ENCODE measurements at regions not wholly inside any gene's neighbourhood (a gene's known extent, or its start where the extent isn't known, plus 50 kb on each side); places are given as distances from the start of the nearest gene placed in this dataset.

GRCh38 chr7:67856046-67856445 lies 859.4 kb downstream of the TYW1 start:
- no peak for DNase-seq (ENCODE audit: extremely low spot score)
- WGBS, result 82% methylated on average over 2 of the region's 2 CpGs
- H3K4me3 ChIP-seq, result no peak overlapping the region
- H3K4me1 ChIP-seq, result peaks cover 0 to 9% (median 2%) of the 10 kb centered on the region in 4 donors
- TF ChIP-seq EP300 (IDR thresholded peaks at IDR 0.05) (no peak), POLR2A (IDR thresholded peaks at IDR 0.05; ENCODE audit: low read depth) (no peak), POLR2AphosphoS5 (IDR thresholded peaks at IDR 0.05) (no peak), CTCF (IDR thresholded peaks at IDR 0.05) (no peak)
- no peaks in the 10 kb centered on the region for H3K36me3 ChIP-seq
- H3K27me3 ChIP-seq, result peaks cover 0 to 11% (median 0%) of the 10 kb centered on the region in 4 donors
- no peak overlapping the region for H3K27ac ChIP-seq (replicated peaks in 1 of 4)
- intact Hi-C loops (cut with DNase I), result no loop called here
- H3K9me3 ChIP-seq, result no peaks in the 10 kb centered on the region

- no peak for DNase-seq (ENCODE audit: extremely low spot score)
- Histone ChIP-seq H3K4me3 (no peak overlapping the region), H3K9me3 (peaks cover 0 to 13% (median 3%) of the 10 kb centered on the region in 4 donors), H3K27me3 (peaks cover 0 to 4% (median 0%) of the 10 kb centered on the region in 4 donors), H3K4me1 (peaks cover 0 to 9% (median 2%) of the 10 kb centered on the region in 4 donors), H3K27ac (replicated peaks in 1 of 4) (no peak overlapping the region), H3K36me3 (no peaks in the 10 kb centered on the region)
- WGBS, result 93% methylated on average over 10 of the region's 10 CpGs
- TF ChIP-seq POLR2A (IDR thresholded peaks at IDR 0.05; ENCODE audit: low read depth), result no peak
- no peak for TF ChIP-seq POLR2AphosphoS5 (IDR thresholded peaks at IDR 0.05)
- TF ChIP-seq CTCF (IDR thresholded peaks at IDR 0.05), result no peak
- TF ChIP-seq EP300 (IDR thresholded peaks at IDR 0.05), result no peak
- intact Hi-C loops (cut with DNase I), result no loop called here
These were observed 861.1 kb downstream of the TYW1 start for GRCh38 chr7:67857698-67858097.

GRCh38 chr7:67858931-67859330 lies 862.3 kb downstream of the TYW1 start:
- Histone ChIP-seq H3K36me3 (no peaks in the 10 kb centered on the region), H3K4me3 (no peak overlapping the region), H3K27me3 (no peaks in the 10 kb centered on the region), H3K4me1 (peaks cover 0 to 9% (median 2%) of the 10 kb centered on the region in 4 donors), H3K27ac (replicated peaks in 1 of 4) (no peak overlapping the region), H3K9me3 (peaks cover 0 to 13% (median 3%) of the 10 kb centered on the region in 4 donors)
- WGBS, result 51% methylated on average over 7 of the region's 7 CpGs
- no peak for DNase-seq (ENCODE audit: extremely low spot score)
- no peak for TF ChIP-seq POLR2AphosphoS5 (IDR thresholded peaks at IDR 0.05)
- TF ChIP-seq CTCF (IDR thresholded peaks at IDR 0.05), result no peak
- TF ChIP-seq EP300 (IDR thresholded peaks at IDR 0.05), result no peak
- no peak for TF ChIP-seq POLR2A (IDR thresholded peaks at IDR 0.05; ENCODE audit: low read depth)
- intact Hi-C loops (cut with DNase I), result no loop called here

- Histone ChIP-seq H3K4me1 (peaks cover 0 to 5% (median 1%) of the 10 kb centered on the region in 4 donors), H3K27ac (replicated peaks in 1 of 4) (no peak overlapping the region), H3K36me3 (no peaks in the 10 kb centered on the region), H3K9me3 (peaks cover 0 to 13% (median 3%) of the 10 kb centered on the region in 4 donors), H3K4me3 (no peak overlapping the region), H3K27me3 (no peaks in the 10 kb centered on the region)
- no peak for TF ChIP-seq POLR2A (IDR thresholded peaks at IDR 0.05; ENCODE audit: low read depth)
- TF ChIP-seq EP300 (IDR thresholded peaks at IDR 0.05), result no peak
- no peak for TF ChIP-seq POLR2AphosphoS5 (IDR thresholded peaks at IDR 0.05)
- no peak for TF ChIP-seq CTCF (IDR thresholded peaks at IDR 0.05)
- intact Hi-C loops (cut with DNase I), result no loop called here
- WGBS, result 92% methylated on average over 6 of the region's 6 CpGs
- no peak for DNase-seq (ENCODE audit: extremely low spot score)
These were observed 867.3 kb downstream of the TYW1 start for GRCh38 chr7:67863911-67864310.

- no peak overlapping the region for H3K27ac ChIP-seq (replicated peaks in 1 of 4)
- H3K27me3 ChIP-seq, result no peaks in the 10 kb centered on the region
- no peaks in the 10 kb centered on the region for H3K36me3 ChIP-seq
- no peaks in the 10 kb centered on the region for H3K4me1 ChIP-seq
- no peak for DNase-seq (ENCODE audit: extremely low spot score)
- intact Hi-C loops (cut with DNase I), result no loop called here
- peaks cover 0 to 13% (median 3%) of the 10 kb centered on the region in 4 donors for H3K9me3 ChIP-seq
- H3K4me3 ChIP-seq, result no peak overlapping the region
- TF ChIP-seq POLR2AphosphoS5 (IDR thresholded peaks at IDR 0.05) (no peak), EP300 (IDR thresholded peaks at IDR 0.05) (no peak), POLR2A (IDR thresholded peaks at IDR 0.05; ENCODE audit: low read depth) (no peak), CTCF (IDR thresholded peaks at IDR 0.05) (no peak)
These were observed 869.4 kb downstream of the TYW1 start for GRCh38 chr7:67866054-67866453.

Data from esophagus muscularis mucosa (tissue), 4 donors.